PFSK-1 (cell line): ENCODE measurements at regions not wholly inside any gene's neighbourhood (a gene's known extent, or its start where the extent isn't known, plus 50 kb on each side); places are given as distances from the start of the nearest gene placed in this dataset.

Source experiments
- FOXP2 ChIP-seq: optimal IDR thresholded peaks from 2 replicates; pipeline ENCODE3; 2011; ENCODE audit warnings: borderline replicate concordance, control low read depth, inconsistent platforms; ENCODE audit not compliant: insufficient read depth; ENCODE audit errors: extremely low read length, extremely low read depth
- POLR2AphosphoS5 ChIP-seq: IDR thresholded peaks from 2 replicates; pipeline ENCODE4 v1.6.1; 2012; ENCODE audit warnings: low read depth, mild to moderate bottlenecking, control low read depth, low read length, moderate library complexity
- SIN3A ChIP-seq: IDR thresholded peaks from 2 replicates; pipeline ENCODE4 v1.6.1; 2012; ENCODE audit warnings: mild to moderate bottlenecking, low read length, moderate library complexity, borderline replicate concordance; ENCODE audit not compliant: insufficient read depth
- TAF1 ChIP-seq: IDR thresholded peaks from 2 replicates; pipeline ENCODE4 v1.6.1; 2012; ENCODE audit warnings: low read length, control low read depth, borderline replicate concordance; ENCODE audit not compliant: insufficient read depth
- TF ChIP-seq, protein P1 (sequence below), 2 experiments: IDR thresholded peaks; 2 replicates each; pipeline versions ENCODE4 v1.6.1 to v1.8.0; 2011 to 2012; ENCODE audit warnings: low read depth in 2 of 2, low read length in 2 of 2, control low read depth in 1 of 2, inconsistent platforms in 1 of 2, mild to moderate bottlenecking in 1 of 2, moderate library complexity in 1 of 2; ENCODE audit not compliant: insufficient read depth in 1 of 2

DNA sequence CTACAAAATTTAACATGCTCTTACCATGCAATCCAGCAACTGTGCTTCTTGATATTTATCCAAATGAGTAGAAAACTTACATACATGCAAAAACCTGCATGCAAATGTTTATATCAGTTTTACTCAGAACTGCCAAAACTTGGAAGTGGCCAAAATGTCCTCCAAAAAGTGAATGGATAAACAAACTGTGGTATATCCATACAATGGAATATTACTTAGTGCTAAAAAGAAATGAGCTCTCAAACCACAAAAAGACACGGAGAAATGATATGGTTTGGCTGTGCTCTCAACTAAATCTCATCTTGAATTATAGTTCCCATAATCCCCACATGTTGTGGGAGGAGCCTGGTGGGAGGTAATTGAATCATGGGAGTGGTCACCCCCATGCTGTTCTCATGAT is 267.2 kb downstream of the ZEB2 start:
- no peak for TF ChIP-seq FOXP2
- no peak for TF ChIP-seq POLR2AphosphoS5
- TF ChIP-seq SIN3A: no peak
- no peak for TF ChIP-seq TAF1
- TF ChIP-seq, protein P1, sequence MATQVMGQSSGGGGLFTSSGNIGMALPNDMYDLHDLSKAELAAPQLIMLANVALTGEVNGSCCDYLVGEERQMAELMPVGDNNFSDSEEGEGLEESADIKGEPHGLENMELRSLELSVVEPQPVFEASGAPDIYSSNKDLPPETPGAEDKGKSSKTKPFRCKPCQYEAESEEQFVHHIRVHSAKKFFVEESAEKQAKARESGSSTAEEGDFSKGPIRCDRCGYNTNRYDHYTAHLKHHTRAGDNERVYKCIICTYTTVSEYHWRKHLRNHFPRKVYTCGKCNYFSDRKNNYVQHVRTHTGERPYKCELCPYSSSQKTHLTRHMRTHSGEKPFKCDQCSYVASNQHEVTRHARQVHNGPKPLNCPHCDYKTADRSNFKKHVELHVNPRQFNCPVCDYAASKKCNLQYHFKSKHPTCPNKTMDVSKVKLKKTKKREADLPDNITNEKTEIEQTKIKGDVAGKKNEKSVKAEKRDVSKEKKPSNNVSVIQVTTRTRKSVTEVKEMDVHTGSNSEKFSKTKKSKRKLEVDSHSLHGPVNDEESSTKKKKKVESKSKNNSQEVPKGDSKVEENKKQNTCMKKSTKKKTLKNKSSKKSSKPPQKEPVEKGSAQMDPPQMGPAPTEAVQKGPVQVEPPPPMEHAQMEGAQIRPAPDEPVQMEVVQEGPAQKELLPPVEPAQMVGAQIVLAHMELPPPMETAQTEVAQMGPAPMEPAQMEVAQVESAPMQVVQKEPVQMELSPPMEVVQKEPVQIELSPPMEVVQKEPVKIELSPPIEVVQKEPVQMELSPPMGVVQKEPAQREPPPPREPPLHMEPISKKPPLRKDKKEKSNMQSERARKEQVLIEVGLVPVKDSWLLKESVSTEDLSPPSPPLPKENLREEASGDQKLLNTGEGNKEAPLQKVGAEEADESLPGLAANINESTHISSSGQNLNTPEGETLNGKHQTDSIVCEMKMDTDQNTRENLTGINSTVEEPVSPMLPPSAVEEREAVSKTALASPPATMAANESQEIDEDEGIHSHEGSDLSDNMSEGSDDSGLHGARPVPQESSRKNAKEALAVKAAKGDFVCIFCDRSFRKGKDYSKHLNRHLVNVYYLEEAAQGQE (IDR thresholded peaks at IDR 0.05; ENCODE audit: insufficient read depth in 1 of 2, low read depth in 2 of 2, low read length in 2 of 2): no peak

DNA sequence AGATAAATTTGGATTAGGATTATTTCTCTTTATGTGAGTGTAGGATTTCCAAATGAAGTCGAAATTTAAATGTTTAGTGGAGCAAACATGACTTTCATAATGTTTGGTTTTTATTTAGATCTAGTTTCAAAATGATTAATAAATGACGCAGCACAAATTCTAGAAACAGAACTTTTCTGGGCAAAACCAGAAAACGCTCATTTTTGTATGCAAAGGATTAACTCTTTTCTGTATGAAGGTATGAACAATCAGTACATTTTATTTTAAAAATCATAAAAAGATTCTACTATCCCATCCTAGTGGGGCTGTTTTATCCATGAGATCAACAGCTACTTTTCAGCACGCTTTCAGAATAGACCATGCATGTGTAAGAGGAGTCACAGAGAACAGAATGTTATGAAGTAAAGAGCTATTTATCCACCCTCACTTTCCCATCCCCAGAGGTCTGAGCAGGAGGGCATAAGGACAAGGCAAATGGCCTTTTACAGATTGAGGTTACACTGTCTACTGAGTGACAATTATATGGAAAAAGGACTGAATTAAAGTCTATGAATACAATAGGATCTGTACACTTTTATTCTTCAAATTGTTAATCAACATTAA is 270.8 kb downstream of the ZEB2 start:
- TF ChIP-seq POLR2AphosphoS5 (no peak), TAF1 (no peak), FOXP2 (no peak), SIN3A (no peak)
- TF ChIP-seq, protein P1 (IDR thresholded peaks at IDR 0.05; ENCODE audit: insufficient read depth in 1 of 2, low read depth in 2 of 2, low read length in 2 of 2): no peak

DNA sequence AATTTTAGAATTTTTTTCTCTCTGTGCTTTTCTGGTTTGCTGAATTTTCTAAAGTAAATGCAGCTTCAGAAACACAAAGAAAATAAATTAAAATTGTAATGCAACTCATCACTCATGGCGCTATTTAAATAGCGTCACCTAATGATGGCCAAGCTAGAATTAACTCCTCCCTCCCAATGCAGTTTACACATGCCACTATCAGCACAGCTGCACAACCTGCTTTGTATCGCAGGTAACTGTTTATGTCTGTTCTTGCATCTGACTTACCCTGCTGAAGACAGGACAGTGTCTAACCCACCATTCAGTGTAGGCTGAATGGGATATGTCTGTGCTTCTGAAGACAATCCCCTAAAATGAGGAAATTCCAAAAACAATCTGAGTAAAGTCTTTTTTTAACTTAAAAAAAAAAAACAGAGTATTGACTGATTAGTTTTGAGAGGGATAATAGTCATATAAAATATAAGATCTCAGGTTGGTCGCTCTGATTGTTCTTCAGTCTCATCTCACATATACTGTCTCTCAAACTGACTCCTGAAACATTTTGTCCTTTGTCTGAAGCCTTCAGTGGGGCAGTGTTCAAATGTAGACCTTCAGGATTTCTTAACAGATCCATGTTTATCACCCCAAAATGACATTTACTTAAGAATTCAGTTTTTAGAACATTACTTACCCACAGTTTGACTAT is 271.4 kb downstream of the ZEB2 start:
- TF ChIP-seq POLR2AphosphoS5 (no peak), FOXP2 (no peak), TAF1 (no peak), SIN3A (no peak)
- TF ChIP-seq, protein P1 (IDR thresholded peaks at IDR 0.05; ENCODE audit: insufficient read depth in 1 of 2, low read depth in 2 of 2, low read length in 2 of 2): no peak

DNA sequence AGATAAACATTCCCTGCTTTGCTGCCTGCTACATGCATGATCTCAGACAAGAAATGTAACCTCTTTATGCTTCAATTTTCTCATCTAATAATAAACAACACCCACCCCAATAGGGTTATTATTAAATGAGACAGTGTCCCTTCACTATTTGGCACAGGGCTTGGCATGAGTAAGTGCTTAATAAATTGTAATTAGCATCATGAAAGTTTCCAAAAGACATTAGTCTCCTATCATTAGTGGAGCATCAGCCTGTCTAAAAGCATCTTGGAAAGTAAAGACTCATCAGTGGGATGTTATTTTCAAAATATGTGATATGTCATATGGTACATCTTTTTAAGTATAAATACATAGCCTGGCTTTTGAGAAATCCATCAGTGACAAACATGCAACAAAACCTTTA is 275.0 kb downstream of the ZEB2 start:
- TF ChIP-seq FOXP2 (no peak), SIN3A (no peak), TAF1 (no peak), POLR2AphosphoS5 (no peak)
- TF ChIP-seq, protein P1 (IDR thresholded peaks at IDR 0.05; ENCODE audit: insufficient read depth in 1 of 2, low read depth in 2 of 2, low read length in 2 of 2): no peak
